Ectodermal cell (in vitro differentiated cells): ENCODE measurements at regions not wholly inside any gene's neighbourhood (a gene's known extent, or its start where the extent isn't known, plus 50 kb on each side); places are given as distances from the start of the nearest gene placed in this dataset.

ENCODE experiments used
- H3K27ac ChIP-seq: 2 replicates; pipeline ENCODE4 v1.7.0; 2013; ENCODE audit warnings: mild to moderate bottlenecking, low read depth, low read length; ENCODE audit not compliant: insufficient read depth, poor library complexity, severe bottlenecking
- H3K27me3 ChIP-seq: 2 replicates; pipeline ENCODE4 v1.7.0; 2013; ENCODE audit warnings: mild to moderate bottlenecking, low read length; ENCODE audit not compliant: insufficient read depth, control insufficient read depth, poor library complexity, severe bottlenecking
- H3K36me3 ChIP-seq: one replicate; pipeline ENCODE4 v1.7.0; 2013; ENCODE audit warnings: low read length; ENCODE audit not compliant: control insufficient read depth, insufficient read depth
- H3K4me1 ChIP-seq: one replicate; pipeline ENCODE4 v1.7.0; 2013; ENCODE audit warnings: low read length; ENCODE audit not compliant: control insufficient read depth, insufficient read depth
- H3K4me3 ChIP-seq: 2 replicates; pipeline ENCODE4 v1.7.0; 2013; ENCODE audit warnings: low read depth, low read length, control low read depth; ENCODE audit not compliant: insufficient read depth
- H3K9me3 ChIP-seq: 2 replicates; pipeline ENCODE4 v1.7.0; 2013; ENCODE audit warnings: mild to moderate bottlenecking, low read length, moderate library complexity; ENCODE audit not compliant: control insufficient read depth
- WGBS, 2 experiments: methylation state at CpG; one replicate each; pipeline ENCODE4 v1.1.7; 2013; ENCODE audit warnings: missing lambda C conversion rate in 2 of 2; 5-methylcytosine and 5-hydroxymethylcytosine counted together

- Histone ChIP-seq H3K27me3 (no peaks in the 10 kb centered on the region), H3K27ac (no peak overlapping the region), H3K4me3 (no peak overlapping the region), H3K4me1 (peaks cover 15% of the 10 kb centered on the region), H3K36me3 (no peaks in the 10 kb centered on the region), H3K9me3 (no peaks in the 10 kb centered on the region)
- 92 to 96% methylated on average over 10 of the region's 10 CpGs for WGBS, 2 experiments
These were observed 220.4 kb upstream of the SLC35G4 start for GRCh38 chr18:11388755-11389680.

DNA sequence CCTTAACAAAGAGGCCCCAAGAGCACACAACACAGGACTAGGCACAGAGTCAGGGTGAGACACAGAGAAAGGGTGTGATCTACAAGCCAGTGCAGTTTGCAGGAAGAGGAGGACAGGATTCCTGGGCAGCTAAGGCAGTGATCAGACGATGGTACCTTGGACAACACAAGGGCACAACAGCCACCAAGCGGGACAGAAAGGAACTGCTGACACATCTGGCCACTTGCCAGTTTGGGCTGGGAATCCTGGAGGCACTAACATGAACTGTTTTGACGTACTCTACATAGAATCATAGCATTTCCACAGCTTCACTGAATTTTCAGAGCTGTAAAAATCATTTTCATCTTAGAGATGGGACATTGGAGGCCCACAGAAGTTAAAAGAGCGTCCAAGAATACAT, 221.5 kb upstream of the SLC35G4 start:
- no peak overlapping the region for H3K27ac ChIP-seq
- H3K36me3 ChIP-seq = no peaks in the 10 kb centered on the region
- 79 to 82% methylated on average over 4 of the region's 4 CpGs for WGBS, 2 experiments
- H3K27me3 ChIP-seq = no peaks in the 10 kb centered on the region
- no peaks in the 10 kb centered on the region for H3K9me3 ChIP-seq
- H3K4me3 ChIP-seq = no peak overlapping the region
- peaks cover 8% of the 10 kb centered on the region for H3K4me1 ChIP-seq

GRCh38 chr18:11383381-11383780, 226.0 kb upstream of the SLC35G4 start:
- Histone ChIP-seq H3K4me1 (no peaks in the 10 kb centered on the region), H3K36me3 (no peaks in the 10 kb centered on the region), H3K4me3 (no peak overlapping the region), H3K27ac (no peak overlapping the region), H3K27me3 (no peaks in the 10 kb centered on the region), H3K9me3 (no peaks in the 10 kb centered on the region)
- 0% methylated on average over 1 of the region's 1 CpG for WGBS, 2 experiments

GRCh38 chr18:11380968-11381367, 228.4 kb upstream of the SLC35G4 start:
- no peak overlapping the region for H3K4me3 ChIP-seq
- no peaks in the 10 kb centered on the region for H3K36me3 ChIP-seq
- WGBS, 2 experiments = 96 to 97% methylated on average over 3 of the region's 3 CpGs
- H3K4me1 ChIP-seq = no peaks in the 10 kb centered on the region
- no peaks in the 10 kb centered on the region for H3K9me3 ChIP-seq
- no peak overlapping the region for H3K27ac ChIP-seq
- H3K27me3 ChIP-seq = no peaks in the 10 kb centered on the region

- no peak overlapping the region for H3K27ac ChIP-seq
- no peaks in the 10 kb centered on the region for H3K4me1 ChIP-seq
- H3K27me3 ChIP-seq = no peaks in the 10 kb centered on the region
- 95 to 97% methylated on average over 10 of the region's 10 CpGs for WGBS, 2 experiments
- no peaks in the 10 kb centered on the region for H3K9me3 ChIP-seq
- H3K4me3 ChIP-seq = no peak overlapping the region
- no peaks in the 10 kb centered on the region for H3K36me3 ChIP-seq
These were observed 229.7 kb upstream of the SLC35G4 start for GRCh38 chr18:11379660-11380059.

DNA sequence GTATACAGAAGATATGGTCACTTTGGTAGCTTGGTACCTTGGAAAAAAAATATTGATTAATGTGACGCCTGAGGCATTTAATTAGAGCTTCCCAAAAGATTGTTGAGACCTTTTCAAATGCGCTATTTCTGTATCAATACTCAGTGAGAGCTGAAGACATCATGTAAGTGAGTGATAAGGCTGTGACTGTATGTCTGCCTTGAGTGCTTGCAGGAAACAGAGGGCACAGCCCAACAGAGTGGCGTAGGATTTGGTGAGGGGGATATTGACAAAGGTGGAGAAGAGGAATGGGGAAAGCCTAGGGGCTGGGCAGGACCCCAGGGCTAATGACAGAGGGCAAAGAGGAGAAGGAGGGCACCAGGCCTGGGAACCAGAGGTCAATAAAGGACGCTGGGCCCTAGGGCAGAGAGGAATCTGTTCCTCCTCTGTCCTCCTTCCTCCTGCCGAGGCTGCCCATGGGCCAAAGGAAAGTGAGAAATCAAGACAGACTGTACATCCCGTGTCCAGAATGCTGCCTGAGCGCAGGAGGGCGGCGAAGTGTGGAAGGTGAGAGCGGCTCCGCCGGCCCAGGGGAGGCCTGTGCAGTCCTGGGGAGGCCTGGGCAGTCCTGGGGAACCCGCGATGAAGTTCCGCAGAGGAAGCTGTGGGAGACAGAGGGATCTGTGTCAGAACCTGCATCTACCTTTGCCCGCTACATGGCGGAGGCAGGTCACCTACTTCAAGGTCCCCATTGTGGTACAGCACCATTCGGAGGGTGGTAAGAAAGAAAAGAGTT, 228.6 kb upstream of the PIEZO2 start:
- no peak overlapping the region for H3K4me3 ChIP-seq

DNA sequence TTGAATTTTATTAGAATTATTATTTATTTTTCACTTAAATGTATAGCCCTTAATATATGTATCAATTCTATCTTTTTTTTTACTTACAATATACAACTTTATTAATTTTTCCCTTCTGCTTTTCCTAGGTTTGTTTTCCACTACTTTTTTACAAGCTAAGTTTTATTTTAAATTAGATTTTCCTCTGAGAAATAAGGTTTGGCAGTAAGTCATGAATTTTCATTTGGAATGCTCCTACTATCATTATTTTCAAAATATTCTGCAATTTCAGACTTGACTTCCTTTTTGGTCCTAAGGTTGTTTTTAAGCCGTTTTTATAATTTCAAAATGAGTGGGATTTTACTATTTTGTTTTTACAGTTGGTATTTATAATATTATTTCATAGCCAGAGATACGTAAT, 222.8 kb upstream of the PIEZO2 start:
- WGBS, 2 experiments = no CpG with 5 or more reads among the region's 2 CpGs
- H3K27me3 ChIP-seq = no peaks in the 10 kb centered on the region
- H3K4me1 ChIP-seq = no peaks in the 10 kb centered on the region
- no peaks in the 10 kb centered on the region for H3K36me3 ChIP-seq
- no peaks in the 10 kb centered on the region for H3K9me3 ChIP-seq
- H3K4me3 ChIP-seq = no peak overlapping the region
- H3K27ac ChIP-seq = no peak overlapping the region

More for the DNA sequence above, 228.6 kb upstream of the PIEZO2 start:
- H3K27me3 ChIP-seq = no peaks in the 10 kb centered on the region
- no peaks in the 10 kb centered on the region for H3K36me3 ChIP-seq
- H3K4me1 ChIP-seq = no peaks in the 10 kb centered on the region
- no peak overlapping the region for H3K27ac ChIP-seq
- 95 to 96% methylated on average over 18 of the region's 18 CpGs for WGBS, 2 experiments
- no peaks in the 10 kb centered on the region for H3K9me3 ChIP-seq

DNA sequence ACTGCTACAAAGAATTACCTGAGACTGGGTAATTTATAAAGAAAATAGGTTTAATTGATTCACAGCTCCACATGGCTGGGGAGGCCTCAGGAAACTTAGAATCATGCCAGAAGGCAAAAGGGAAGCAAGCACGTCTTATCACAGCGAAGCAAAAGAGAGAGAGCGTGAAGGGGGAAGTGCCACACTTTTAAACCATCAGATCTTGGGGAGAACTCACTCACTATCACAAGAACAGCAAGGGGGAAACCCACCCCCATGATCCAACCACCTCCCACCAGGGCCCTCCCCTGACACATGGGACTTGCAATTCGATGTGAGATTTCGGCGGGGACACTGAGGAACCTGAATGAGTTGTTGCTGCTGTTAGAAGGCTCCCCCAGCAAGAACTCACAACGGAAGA, 220.2 kb upstream of the PIEZO2 start:
- no peaks in the 10 kb centered on the region for H3K4me1 ChIP-seq
- no peaks in the 10 kb centered on the region for H3K27me3 ChIP-seq
- no peaks in the 10 kb centered on the region for H3K36me3 ChIP-seq
- no peak overlapping the region for H3K27ac ChIP-seq
- WGBS, 2 experiments = 77 to 83% methylated on average over 6 to 7 of the region's 7 CpGs
- no peak overlapping the region for H3K4me3 ChIP-seq
- no peaks in the 10 kb centered on the region for H3K9me3 ChIP-seq

- no peaks in the 10 kb centered on the region for H3K36me3 ChIP-seq
- WGBS, 2 experiments = 96 to 100% methylated on average over 3 to 4 of the region's 4 CpGs
- no peaks in the 10 kb centered on the region for H3K9me3 ChIP-seq
- H3K27me3 ChIP-seq = no peaks in the 10 kb centered on the region
- no peak overlapping the region for H3K4me3 ChIP-seq
- H3K4me1 ChIP-seq = no peaks in the 10 kb centered on the region
- H3K27ac ChIP-seq = no peak overlapping the region
These were observed 218.7 kb upstream of the PIEZO2 start for GRCh38 chr18:11368020-11368419.

DNA sequence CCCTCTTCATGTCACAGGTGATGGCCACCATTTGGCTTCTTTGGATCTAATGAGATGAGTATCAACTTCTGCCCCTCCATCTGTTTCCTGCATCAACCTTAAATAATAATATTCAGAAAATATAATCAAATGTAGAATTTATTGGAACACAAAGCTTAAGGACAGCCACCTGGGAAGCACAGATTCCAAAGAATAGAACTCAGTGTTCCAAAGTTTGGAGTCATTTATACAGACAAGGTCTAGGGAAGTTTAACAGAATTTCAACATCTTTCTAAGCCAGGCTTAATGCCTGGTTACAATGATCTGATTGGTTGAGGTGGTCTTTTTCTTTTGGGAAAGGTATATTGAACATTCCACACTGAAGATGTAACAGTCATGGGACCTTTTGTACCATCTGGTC, 218.0 kb upstream of the PIEZO2 start:
- Histone ChIP-seq H3K36me3 (no peaks in the 10 kb centered on the region), H3K4me1 (no peaks in the 10 kb centered on the region), H3K27me3 (no peaks in the 10 kb centered on the region), H3K27ac (no peak overlapping the region), H3K9me3 (no peaks in the 10 kb centered on the region), H3K4me3 (no peak overlapping the region)
